ENCODE measurements at regions not wholly inside any gene's neighbourhood (a gene's known extent, or its start where the extent isn't known, plus 50 kb on each side); places are given as distances from the start of the nearest gene placed in this dataset.

GRCh38 chr7:63925626-63926460 is 72.8 kb upstream of the ZNF722 start:
- TF ChIP-seq CTCF (IDR thresholded peaks at IDR 0.05; ENCODE audit: low read depth, low read length, missing input control), result no peak
- peak; percentile 92 for TF ChIP-seq YY1 (IDR thresholded peaks at IDR 0.05)
- TF ChIP-seq ATF3 (IDR thresholded peaks at IDR 0.05), result no peak
- TF ChIP-seq TAF1 (conservative IDR thresholded peaks at IDR 0.05), result no peak
- TF ChIP-seq MAX (IDR thresholded peaks at IDR 0.05), result peak; percentile 80
- TF ChIP-seq RAD21 (IDR thresholded peaks at IDR 0.05), result no peak
- no peak for TF ChIP-seq REST (IDR thresholded peaks at IDR 0.05)
